Fibroblast of skin of left quadriceps (primary cell): ENCODE measurements at regions not wholly inside any gene's neighbourhood (a gene's known extent, or its start where the extent isn't known, plus 50 kb on each side); places are given as distances from the start of the nearest gene placed in this dataset.
"Not testable (repeated sequence)": the region's sequence is repeated elsewhere in the genome, so short reads cannot be mapped to it uniquely, and the experiment has no call there.

ENCODE experiments used
- DNase-seq, 2 experiments: peaks; one replicate each; pipeline ENCODE4 v3.0.0-alpha.2; 2013; ENCODE audit warnings: low read depth in 2 of 2

- no peak for DNase-seq
Measured at GRCh38 chrX:125089761-125090445, 229.8 kb upstream of the TEX13C start.

- no peak for DNase-seq
Measured at GRCh38 chrX:125093852-125094251, 225.8 kb upstream of the TEX13C start.

GRCh38 chrX:125094901-125095300, 224.8 kb upstream of the TEX13C start:
- DNase-seq: no peak

- no peak for DNase-seq
Measured at GRCh38 chrX:125096469-125096868, 223.2 kb upstream of the TEX13C start.

- no peak for DNase-seq
Measured at GRCh38 chrX:125096870-125097269, 222.8 kb upstream of the TEX13C start.

GRCh38 chrX:125101971-125102755, 217.5 kb upstream of the TEX13C start:
- no peak for DNase-seq

GRCh38 chrX:125103693-125104092, 216.0 kb upstream of the TEX13C start:
- no peak for DNase-seq

GRCh38 chrX:125108921-125109320, 210.8 kb upstream of the TEX13C start:
- DNase-seq: no peak

GRCh38 chrX:125131164-125131563, 188.5 kb upstream of the TEX13C start:
- DNase-seq: no peak

- no peak for DNase-seq
Measured at GRCh38 chrX:125132274-125132673, 187.4 kb upstream of the TEX13C start.

- DNase-seq: no peak
Measured at GRCh38 chrX:125137521-125137920, 182.2 kb upstream of the TEX13C start.

GRCh38 chrX:125150231-125150630, 169.4 kb upstream of the TEX13C start:
- DNase-seq: no peak

GRCh38 chrX:125151146-125151545, 168.5 kb upstream of the TEX13C start:
- no peak for DNase-seq

- no peak for DNase-seq
Measured at GRCh38 chrX:125152011-125152410, 167.7 kb upstream of the TEX13C start.

GRCh38 chrX:125153621-125154020, 166.1 kb upstream of the TEX13C start:
- DNase-seq: no peak

GRCh38 chrX:125154288-125155257, 165.1 kb upstream of the TEX13C start:
- DNase-seq: not testable (repeated sequence)

GRCh38 chrX:125155296-125156033, 164.2 kb upstream of the TEX13C start:
- DNase-seq: not testable (repeated sequence)

- DNase-seq: no peak
Measured at GRCh38 chrX:125170459-125170858, 149.2 kb upstream of the TEX13C start.

GRCh38 chrX:125172531-125172930, 147.1 kb upstream of the TEX13C start:
- DNase-seq: no peak

- DNase-seq: no peak
Measured at GRCh38 chrX:125175991-125176584, 143.6 kb upstream of the TEX13C start.

- DNase-seq: no peak
Measured at GRCh38 chrX:125193921-125194320, 125.8 kb upstream of the TEX13C start.
